GM03348 (cell line): ENCODE measurements at regions not wholly inside any gene's neighbourhood (a gene's known extent, or its start where the extent isn't known, plus 50 kb on each side); places are given as distances from the start of the nearest gene placed in this dataset.
"Not testable (repeated sequence)": the region's sequence is repeated elsewhere in the genome, so short reads cannot be mapped to it uniquely, and the experiment has no call there.

ENCODE experiments used
- DNase-seq: peaks from one replicate; pipeline ENCODE4 v3.0.0; 2012; ENCODE audit warnings: low spot score

- DNase-seq: no peak
Measured at GRCh38 chr12:116430911-116431565, 128.1 kb upstream of the MAP1LC3B2 start.

GRCh38 chr12:116431677-116432300 lies 127.4 kb upstream of the MAP1LC3B2 start:
- no peak for DNase-seq

- DNase-seq: no peak
Measured at GRCh38 chr12:116432314-116432750, 126.8 kb upstream of the MAP1LC3B2 start.

- no peak for DNase-seq
Measured at GRCh38 chr12:116433249-116433648, 125.9 kb upstream of the MAP1LC3B2 start.

- peak; percentile 93 for DNase-seq
Measured at GRCh38 chr12:116434155-116435011, 124.8 kb upstream of the MAP1LC3B2 start.

- DNase-seq: no peak
Measured at GRCh38 chr12:116435984-116436383, 123.2 kb upstream of the MAP1LC3B2 start.

- no peak for DNase-seq
Measured at GRCh38 chr12:116436561-116437249, 122.5 kb upstream of the MAP1LC3B2 start.

GRCh38 chr12:116441292-116441691 lies 117.9 kb upstream of the MAP1LC3B2 start:
- no peak for DNase-seq

GRCh38 chr12:116442304-116442703 lies 116.9 kb upstream of the MAP1LC3B2 start:
- DNase-seq: no peak

- DNase-seq: peak; percentile 29
Measured at GRCh38 chr12:116442946-116443345, 116.2 kb upstream of the MAP1LC3B2 start.

- DNase-seq: no peak
Measured at GRCh38 chr12:116443821-116444589, 115.2 kb upstream of the MAP1LC3B2 start.

- DNase-seq: no peak
Measured at GRCh38 chr12:116444590-116444943, 114.6 kb upstream of the MAP1LC3B2 start.

- no peak for DNase-seq
Measured at GRCh38 chr12:116448165-116448739, 110.9 kb upstream of the MAP1LC3B2 start.

GRCh38 chr12:116450406-116450910 lies 108.7 kb upstream of the MAP1LC3B2 start:
- no peak for DNase-seq

GRCh38 chr12:116452975-116453374 lies 106.2 kb upstream of the MAP1LC3B2 start:
- DNase-seq: not testable (repeated sequence)

- DNase-seq: no peak
Measured at GRCh38 chr12:116453631-116454030, 105.5 kb upstream of the MAP1LC3B2 start.

- no peak for DNase-seq
Measured at GRCh38 chr12:116454076-116454475, 105.1 kb upstream of the MAP1LC3B2 start.

GRCh38 chr12:116454950-116455447 lies 104.2 kb upstream of the MAP1LC3B2 start:
- peak; percentile 85 for DNase-seq

- DNase-seq: peak; percentile 77
Measured at GRCh38 chr12:116455540-116456329, 103.4 kb upstream of the MAP1LC3B2 start.
